ENCODE measurements at regions not wholly inside any gene's neighbourhood (a gene's known extent, or its start where the extent isn't known, plus 50 kb on each side); places are given as distances from the start of the nearest gene placed in this dataset.

DNA sequence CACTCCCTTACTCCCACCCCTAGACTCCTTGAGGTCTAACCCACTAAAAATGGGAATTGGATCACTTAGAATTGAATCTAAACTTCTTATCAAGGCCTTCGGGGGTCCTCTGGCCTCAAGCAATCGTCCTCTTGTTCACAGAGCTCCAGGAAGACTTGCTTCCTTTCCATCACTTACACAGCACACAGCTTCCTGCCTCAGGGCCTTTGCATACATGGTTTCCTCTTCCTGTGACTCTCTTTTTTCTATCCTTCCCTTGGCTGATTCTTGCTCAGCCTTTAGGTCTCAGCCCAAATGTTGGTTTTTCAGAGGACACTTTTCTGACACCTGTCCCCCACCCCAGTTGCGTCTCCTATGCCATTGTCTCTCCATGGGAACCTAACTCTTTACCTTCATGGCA is 50.0 kb upstream of the ALDH1B1 start:
- TF ChIP-seq, protein P1, sequence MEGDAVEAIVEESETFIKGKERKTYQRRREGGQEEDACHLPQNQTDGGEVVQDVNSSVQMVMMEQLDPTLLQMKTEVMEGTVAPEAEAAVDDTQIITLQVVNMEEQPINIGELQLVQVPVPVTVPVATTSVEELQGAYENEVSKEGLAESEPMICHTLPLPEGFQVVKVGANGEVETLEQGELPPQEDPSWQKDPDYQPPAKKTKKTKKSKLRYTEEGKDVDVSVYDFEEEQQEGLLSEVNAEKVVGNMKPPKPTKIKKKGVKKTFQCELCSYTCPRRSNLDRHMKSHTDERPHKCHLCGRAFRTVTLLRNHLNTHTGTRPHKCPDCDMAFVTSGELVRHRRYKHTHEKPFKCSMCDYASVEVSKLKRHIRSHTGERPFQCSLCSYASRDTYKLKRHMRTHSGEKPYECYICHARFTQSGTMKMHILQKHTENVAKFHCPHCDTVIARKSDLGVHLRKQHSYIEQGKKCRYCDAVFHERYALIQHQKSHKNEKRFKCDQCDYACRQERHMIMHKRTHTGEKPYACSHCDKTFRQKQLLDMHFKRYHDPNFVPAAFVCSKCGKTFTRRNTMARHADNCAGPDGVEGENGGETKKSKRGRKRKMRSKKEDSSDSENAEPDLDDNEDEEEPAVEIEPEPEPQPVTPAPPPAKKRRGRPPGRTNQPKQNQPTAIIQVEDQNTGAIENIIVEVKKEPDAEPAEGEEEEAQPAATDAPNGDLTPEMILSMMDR (IDR thresholded peaks at IDR 0.05; ENCODE audit: unreplicated experiment): no peak
- peaks cover 9% of the 10 kb centered on the region for H3K27me3 Mint-ChIP-seq (ENCODE audit: unreplicated experiment)
- DNase-seq (ENCODE audit: low spot score): no peak
- peak overlapping the region; percentile 50 for H3K27ac Mint-ChIP-seq (ENCODE audit: unreplicated experiment)
- H3K4me3 Mint-ChIP-seq (ENCODE audit: unreplicated experiment): no peak overlapping the region
- no peaks in the 10 kb centered on the region for H3K9me3 Mint-ChIP-seq (ENCODE audit: unreplicated experiment)
- H3K4me1 Mint-ChIP-seq (ENCODE audit: unreplicated experiment): peaks cover 27% of the 10 kb centered on the region
- peaks cover 6% of the 10 kb centered on the region for H3K36me3 Mint-ChIP-seq (ENCODE audit: low read depth, unreplicated experiment)

DNA sequence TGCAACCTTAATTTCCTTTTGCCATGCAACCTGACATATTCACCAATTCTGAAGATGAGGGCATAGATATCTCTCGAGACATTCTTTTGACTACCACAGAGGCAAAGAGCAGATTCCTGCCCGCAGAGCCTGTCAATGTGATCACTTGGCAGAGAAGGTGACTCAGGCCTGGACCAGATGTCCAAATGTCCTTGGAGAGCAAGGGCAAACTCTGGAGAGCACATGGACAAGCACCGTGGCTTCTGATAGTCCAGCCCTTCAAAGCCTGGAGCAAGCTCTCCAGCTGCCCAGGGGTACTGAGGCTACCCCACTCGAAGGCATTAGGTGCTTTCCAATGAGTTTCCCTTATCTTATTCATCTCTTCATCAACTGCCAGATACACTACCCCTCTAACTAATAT is 50.4 kb upstream of the ALDH1B1 start:
- peak overlapping the region; percentile 22 for H3K4me3 Mint-ChIP-seq (ENCODE audit: unreplicated experiment)
- H3K4me1 Mint-ChIP-seq (ENCODE audit: unreplicated experiment): peaks cover 27% of the 10 kb centered on the region
- no peaks in the 10 kb centered on the region for H3K9me3 Mint-ChIP-seq (ENCODE audit: unreplicated experiment)
- no peak for DNase-seq (ENCODE audit: low spot score)
- TF ChIP-seq, protein P1 (IDR thresholded peaks at IDR 0.05; ENCODE audit: unreplicated experiment): no peak
- peaks cover 6% of the 10 kb centered on the region for H3K36me3 Mint-ChIP-seq (ENCODE audit: low read depth, unreplicated experiment)
- peak overlapping the region; percentile 50 for H3K27ac Mint-ChIP-seq (ENCODE audit: unreplicated experiment)
- peaks cover 9% of the 10 kb centered on the region for H3K27me3 Mint-ChIP-seq (ENCODE audit: unreplicated experiment)

DNA sequence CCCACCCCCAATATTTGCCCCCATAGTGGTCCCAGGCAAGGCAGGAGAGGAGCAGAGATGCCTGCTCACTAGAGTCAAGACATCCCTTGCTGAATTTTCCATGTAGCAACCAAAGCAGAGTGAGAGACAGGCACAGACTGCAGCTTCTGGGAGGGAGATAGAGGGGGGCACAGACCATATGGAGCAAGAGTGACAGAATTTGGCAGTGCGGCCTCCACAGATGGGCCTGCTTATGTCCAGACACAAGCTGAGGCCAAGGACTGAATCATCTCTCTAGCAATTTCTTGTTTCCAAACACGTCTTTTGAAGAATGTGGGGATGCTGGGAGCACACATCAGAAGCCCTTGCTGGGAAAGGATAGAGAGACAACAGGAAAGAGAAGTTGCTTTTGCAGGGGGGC is 53.0 kb upstream of the ALDH1B1 start:
- DNase-seq (ENCODE audit: low spot score): no peak
- H3K4me1 Mint-ChIP-seq (ENCODE audit: unreplicated experiment): peaks cover 32% of the 10 kb centered on the region
- peaks cover 6% of the 10 kb centered on the region for H3K36me3 Mint-ChIP-seq (ENCODE audit: low read depth, unreplicated experiment)
- no peak overlapping the region for H3K4me3 Mint-ChIP-seq (ENCODE audit: unreplicated experiment)
- peaks cover 3% of the 10 kb centered on the region for H3K27me3 Mint-ChIP-seq (ENCODE audit: unreplicated experiment)
- H3K9me3 Mint-ChIP-seq (ENCODE audit: unreplicated experiment): no peaks in the 10 kb centered on the region
- no peak overlapping the region for H3K27ac Mint-ChIP-seq (ENCODE audit: unreplicated experiment)
- TF ChIP-seq, protein P1 (IDR thresholded peaks at IDR 0.05; ENCODE audit: unreplicated experiment): no peak

DNA sequence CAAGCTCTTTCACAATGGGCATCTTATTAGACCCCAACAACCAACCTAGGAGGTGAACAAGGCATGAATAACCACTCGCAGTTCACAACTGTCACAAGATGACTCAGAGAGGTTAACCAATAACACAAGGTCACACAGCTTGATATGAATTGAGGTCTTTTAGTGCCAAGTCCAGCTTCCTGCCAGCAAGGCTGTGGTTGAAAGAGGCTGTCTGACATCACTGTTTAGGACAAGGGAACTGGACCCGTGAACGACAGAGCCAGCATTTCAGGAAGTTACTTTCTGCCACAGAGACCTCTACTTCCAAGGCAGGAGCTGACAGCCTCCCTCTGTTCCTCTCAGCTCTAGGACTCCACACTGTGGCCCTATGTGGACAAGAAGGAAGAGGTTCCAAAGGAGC is 53.4 kb upstream of the ALDH1B1 start:
- peaks cover 6% of the 10 kb centered on the region for H3K36me3 Mint-ChIP-seq (ENCODE audit: low read depth, unreplicated experiment)
- H3K27ac Mint-ChIP-seq (ENCODE audit: unreplicated experiment): no peak overlapping the region
- peaks cover 32% of the 10 kb centered on the region for H3K4me1 Mint-ChIP-seq (ENCODE audit: unreplicated experiment)
- H3K4me3 Mint-ChIP-seq (ENCODE audit: unreplicated experiment): no peak overlapping the region
- no peaks in the 10 kb centered on the region for H3K9me3 Mint-ChIP-seq (ENCODE audit: unreplicated experiment)
- no peak for DNase-seq (ENCODE audit: low spot score)
- TF ChIP-seq, protein P1 (IDR thresholded peaks at IDR 0.05; ENCODE audit: unreplicated experiment): no peak
- peaks cover 3% of the 10 kb centered on the region for H3K27me3 Mint-ChIP-seq (ENCODE audit: unreplicated experiment)

DNA sequence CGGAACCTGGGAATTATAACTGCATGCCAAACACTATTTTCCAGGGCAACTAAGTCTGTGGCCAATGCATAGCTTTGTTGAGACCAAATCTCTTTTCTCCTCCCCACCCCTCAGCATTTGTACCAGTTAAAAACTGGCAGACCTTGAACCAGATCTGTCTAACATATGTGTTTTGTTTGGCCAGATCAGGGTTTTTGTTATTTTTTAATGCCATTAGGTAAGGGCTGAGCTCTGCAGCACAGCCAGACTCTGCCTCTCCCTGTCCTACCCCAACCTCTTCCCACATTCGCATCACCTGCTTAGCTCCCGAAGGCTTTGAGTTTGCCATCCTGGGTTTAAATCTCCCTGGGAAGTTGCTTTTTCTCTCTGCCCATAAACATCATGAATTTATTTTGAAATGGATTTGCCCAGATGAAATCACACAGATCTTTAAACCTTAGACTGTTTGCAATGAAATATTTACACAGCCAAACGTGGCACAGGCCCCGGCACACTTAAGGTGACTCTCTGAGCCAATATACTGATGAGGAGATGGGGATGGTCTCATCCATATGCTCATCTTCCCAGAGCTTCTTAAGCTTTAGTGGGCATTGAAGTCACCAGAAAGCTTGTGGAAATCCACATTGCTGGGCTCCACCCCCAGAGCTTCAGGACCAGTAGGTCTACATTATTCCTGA is 54.0 kb upstream of the ALDH1B1 start:
- no peak for DNase-seq (ENCODE audit: low spot score)
- H3K27ac Mint-ChIP-seq (ENCODE audit: unreplicated experiment): no peak overlapping the region
- peaks cover 3% of the 10 kb centered on the region for H3K27me3 Mint-ChIP-seq (ENCODE audit: unreplicated experiment)
- TF ChIP-seq, protein P1 (IDR thresholded peaks at IDR 0.05; ENCODE audit: unreplicated experiment): no peak
- H3K4me1 Mint-ChIP-seq (ENCODE audit: unreplicated experiment): peaks cover 30% of the 10 kb centered on the region
- H3K9me3 Mint-ChIP-seq (ENCODE audit: unreplicated experiment): no peaks in the 10 kb centered on the region
- peaks cover 6% of the 10 kb centered on the region for H3K36me3 Mint-ChIP-seq (ENCODE audit: low read depth, unreplicated experiment)
- H3K4me3 Mint-ChIP-seq (ENCODE audit: unreplicated experiment): no peak overlapping the region
